Natural killer cell treated with Interleukin-12 subunit alpha and Interleukin-12 subunit beta and Interleukin-15 and Interleukin-18, amount 100 ng/mL, for 72 hours (primary cell): ENCODE measurements at regions not wholly inside any gene's neighbourhood (a gene's known extent, or its start where the extent isn't known, plus 50 kb on each side); places are given as distances from the start of the nearest gene placed in this dataset.

ENCODE experiments used
- ATAC-seq, 2 donors: fragments of 150-1000 bp; cut with Tn5 transposase in 1 of 2; sonication (Bioruptor Pico), chemical (Tn5 transposase) in 1 of 2; 2 replicates each; pipeline ENCODE4 v1.10.0; 2021
- DNase-seq: peaks from one replicate; pipeline ENCODE4 v3.0.0; 2022; ENCODE audit warnings: low spot score
- H3K27ac Mint-ChIP-seq, 2 donors: 1 replicate in 1 of 2; 2 replicates in 1 of 2; pipeline ENCODE4 v1.8.0; 2022; ENCODE audit warnings: mixed read lengths in 2 of 2, mild to moderate bottlenecking in 1 of 2, moderate library complexity in 1 of 2
- H3K27me3 Mint-ChIP-seq, 2 donors: 1 replicate in 1 of 2; 2 replicates in 1 of 2; pipeline ENCODE4 v1.8.0; 2022; ENCODE audit warnings: mixed read lengths in 2 of 2
- H3K36me3 Mint-ChIP-seq: one replicate; pipeline ENCODE4 v1.8.0; 2022; ENCODE audit warnings: mixed read lengths
- H3K4me1 Mint-ChIP-seq, 2 donors: 1 replicate in 1 of 2; 2 replicates in 1 of 2; pipeline ENCODE4 v1.8.0; 2022; ENCODE audit warnings: low read depth in 2 of 2, mixed read lengths in 2 of 2, mild to moderate bottlenecking in 1 of 2
- H3K4me3 Mint-ChIP-seq: one replicate; pipeline ENCODE4 v1.8.0; 2022; ENCODE audit warnings: mixed read lengths
- H3K9me3 Mint-ChIP-seq: 2 replicates; pipeline ENCODE4 v1.8.0; 2022; ENCODE audit warnings: mixed read lengths

DNA sequence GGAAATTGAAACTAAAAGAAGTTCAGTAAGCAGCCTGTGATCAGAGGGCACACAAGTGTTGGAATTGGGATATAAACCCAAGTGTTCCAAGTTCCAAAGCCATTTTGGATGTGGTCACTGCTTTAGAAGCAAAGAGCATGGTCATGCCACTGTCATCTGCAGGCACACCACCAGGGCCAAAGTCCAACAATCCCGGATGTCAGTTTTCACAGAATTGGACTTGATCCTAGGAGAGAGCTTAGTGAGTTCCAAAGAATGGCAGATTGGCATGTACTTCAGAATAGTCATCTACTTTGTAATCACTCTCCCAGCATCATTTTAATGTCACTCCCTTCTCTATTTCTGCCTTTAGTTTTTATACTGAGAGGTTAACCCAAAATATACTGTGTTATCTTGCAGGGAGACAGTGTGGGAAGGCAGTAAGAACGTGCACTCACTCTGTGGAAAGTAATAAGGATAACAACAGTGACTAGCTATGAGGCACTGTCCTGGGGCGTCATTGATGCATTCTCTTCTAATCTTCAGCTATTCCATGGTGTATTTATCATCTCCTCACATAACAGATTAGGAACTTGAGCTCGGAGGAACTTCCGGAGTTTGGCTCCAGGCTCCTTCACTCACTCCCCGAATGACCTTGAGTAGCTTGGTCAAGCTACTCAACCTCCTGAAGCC, 388.0 kb downstream of the ACTL7B start:
- H3K27me3 Mint-ChIP-seq = no peaks in the 10 kb centered on the region
- no peak for ATAC-seq
- DNase-seq = no peak

DNA sequence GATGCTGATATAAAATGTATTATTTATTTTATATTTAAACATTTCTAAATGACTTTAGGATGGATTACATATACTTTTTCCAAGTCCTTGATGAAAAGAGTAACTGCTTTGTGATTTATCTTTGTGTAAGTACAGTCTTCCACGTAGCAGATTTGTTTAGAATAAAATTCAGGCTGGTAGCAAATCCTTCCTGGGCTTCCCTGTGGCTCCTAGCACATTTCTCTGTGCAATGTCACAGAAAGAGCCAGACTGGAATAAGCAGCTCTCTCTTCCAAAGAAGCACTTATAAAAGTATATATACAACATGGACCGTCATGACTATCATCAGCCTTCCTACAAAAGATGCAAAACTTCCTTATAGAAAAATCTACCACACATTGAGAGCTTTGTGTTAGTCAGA, 388.6 kb downstream of the ACTL7B start:
- ATAC-seq = no peak
- Mint-ChIP-seq H3K9me3 (peaks cover 11% of the 10 kb centered on the region), H3K4me1 (no peaks in the 10 kb centered on the region), H3K36me3 (no peaks in the 10 kb centered on the region), H3K27me3 (no peaks in the 10 kb centered on the region), H3K4me3 (no peak overlapping the region), H3K27ac (no peak overlapping the region)
- DNase-seq = no peak

More for the DNA sequence above, 388.0 kb downstream of the ACTL7B start:
- no peak overlapping the region for H3K27ac Mint-ChIP-seq
- H3K36me3 Mint-ChIP-seq = no peaks in the 10 kb centered on the region
- H3K4me1 Mint-ChIP-seq = no peaks in the 10 kb centered on the region
- no peak overlapping the region for H3K4me3 Mint-ChIP-seq
- peaks cover 11% of the 10 kb centered on the region for H3K9me3 Mint-ChIP-seq

DNA sequence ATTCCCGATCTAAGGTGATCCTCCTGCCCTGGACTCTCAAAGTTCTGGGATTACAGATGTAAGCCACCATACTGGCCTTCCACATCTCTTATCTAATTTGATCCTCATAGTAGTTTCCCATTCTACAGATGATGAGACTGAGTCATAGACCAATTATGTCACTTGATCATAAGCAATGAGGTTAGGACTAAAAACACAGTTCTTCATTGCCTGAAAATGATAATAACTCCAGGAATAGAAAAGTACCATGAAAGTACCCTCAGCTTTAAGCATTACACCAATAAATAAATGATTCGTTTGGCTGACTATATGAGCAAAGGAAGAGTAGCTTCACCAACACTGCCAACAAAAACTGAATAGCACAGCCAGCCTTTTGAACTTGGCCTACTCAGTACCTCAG, 389.5 kb downstream of the ACTL7B start:
- no peak overlapping the region for H3K4me3 Mint-ChIP-seq
- peaks cover 11% of the 10 kb centered on the region for H3K9me3 Mint-ChIP-seq
- no peaks in the 10 kb centered on the region for H3K27me3 Mint-ChIP-seq

DNA sequence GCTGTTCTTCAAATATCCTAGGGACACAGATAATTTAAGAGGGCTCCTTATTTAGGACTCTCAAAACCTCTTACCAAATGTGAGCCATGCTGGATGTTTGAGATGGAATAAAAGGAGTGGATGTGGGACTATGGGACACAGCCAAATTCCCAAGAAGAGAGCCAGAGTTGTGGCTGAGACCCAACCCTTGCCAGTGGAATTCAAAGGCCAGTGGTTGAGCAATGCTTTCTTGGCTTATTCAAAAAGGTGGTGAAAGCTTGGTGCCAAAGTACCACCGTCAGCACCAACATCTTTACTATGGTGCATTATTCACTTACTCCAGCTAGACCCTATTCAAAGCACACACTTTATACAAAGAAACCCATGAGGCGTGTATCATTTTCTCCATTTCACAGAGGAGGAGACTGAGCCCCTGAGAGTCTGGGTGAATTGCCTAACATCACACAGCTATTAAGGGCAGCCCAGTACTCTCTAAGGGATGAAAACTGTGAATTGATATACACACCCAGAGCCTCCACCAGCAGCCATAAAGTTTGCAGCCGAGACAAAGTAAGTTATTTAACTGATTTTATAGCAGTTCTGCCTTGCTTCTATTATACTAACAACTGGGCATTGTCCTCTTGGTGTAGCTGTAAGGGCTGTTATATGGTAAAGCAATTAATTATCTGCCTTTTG, 391.7 kb downstream of the ACTL7B start:
- H3K9me3 Mint-ChIP-seq = peaks cover 4% of the 10 kb centered on the region
- DNase-seq (no peak), ATAC-seq (no peak)
- no peaks in the 10 kb centered on the region for H3K27me3 Mint-ChIP-seq
- no peak overlapping the region for H3K27ac Mint-ChIP-seq
- no peaks in the 10 kb centered on the region for H3K4me1 Mint-ChIP-seq
- H3K4me3 Mint-ChIP-seq = no peak overlapping the region
- no peaks in the 10 kb centered on the region for H3K36me3 Mint-ChIP-seq

More for the DNA sequence above, 389.5 kb downstream of the ACTL7B start:
- Mint-ChIP-seq H3K4me1 (no peaks in the 10 kb centered on the region), H3K27ac (no peak overlapping the region), H3K36me3 (no peaks in the 10 kb centered on the region)
- DNase-seq (no peak), ATAC-seq (no peak)

DNA sequence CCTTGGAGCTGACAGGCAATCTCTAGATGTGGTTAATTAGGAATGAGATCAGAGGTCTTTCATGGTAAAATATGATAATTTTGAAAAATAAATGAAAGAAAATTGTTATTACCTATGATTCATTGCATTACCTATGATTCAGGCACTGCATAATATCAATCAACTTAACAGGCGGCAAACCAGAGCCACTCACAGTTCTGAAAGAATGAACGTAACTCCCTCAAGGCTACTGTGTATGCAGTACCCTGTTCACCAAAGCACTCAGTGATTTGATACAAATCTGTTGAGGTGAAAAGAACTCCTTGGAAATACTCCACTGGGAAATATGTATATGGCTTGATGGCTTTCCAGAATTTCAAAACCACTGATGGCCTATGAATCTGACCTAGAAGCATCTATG, 398.9 kb downstream of the ACTL7B start:
- Mint-ChIP-seq H3K27ac (no peak overlapping the region), H3K4me3 (no peak overlapping the region), H3K9me3 (no peaks in the 10 kb centered on the region), H3K36me3 (no peaks in the 10 kb centered on the region), H3K27me3 (no peaks in the 10 kb centered on the region), H3K4me1 (no peaks in the 10 kb centered on the region)
- no peak for ATAC-seq
- DNase-seq = no peak

DNA sequence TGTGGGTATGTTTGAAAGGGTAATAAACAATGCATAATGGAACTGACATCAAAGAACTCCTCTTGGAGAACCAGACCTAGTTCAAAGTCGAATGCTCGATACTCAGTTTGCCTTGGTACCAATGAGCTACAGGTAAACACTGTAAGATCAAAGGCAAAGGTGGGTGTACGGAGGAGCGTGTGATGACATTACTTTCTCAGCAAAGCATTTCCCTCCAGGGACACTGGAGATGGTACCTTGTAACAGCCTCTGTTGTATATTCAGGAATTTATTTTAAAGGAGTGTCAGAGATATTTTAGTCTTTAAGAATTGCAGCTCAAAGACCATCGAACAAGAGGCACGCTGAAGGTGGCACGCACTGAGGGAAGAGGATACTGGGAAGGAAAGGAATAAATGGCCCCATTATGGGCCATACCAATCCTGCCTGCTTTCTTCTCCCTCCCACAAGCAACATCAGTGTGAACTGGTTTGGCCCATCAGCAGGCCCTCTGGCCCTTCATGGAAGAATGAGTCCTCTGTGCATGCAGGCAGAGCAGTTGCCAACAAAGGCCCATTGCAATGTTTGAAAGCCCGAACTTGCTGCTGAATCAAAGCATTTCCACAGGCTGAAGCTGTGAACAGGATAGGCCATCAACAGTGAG, 410.2 kb downstream of the ACTL7B start:
- no peaks in the 10 kb centered on the region for H3K27me3 Mint-ChIP-seq
- H3K36me3 Mint-ChIP-seq = no peaks in the 10 kb centered on the region
- no peaks in the 10 kb centered on the region for H3K4me1 Mint-ChIP-seq
- H3K27ac Mint-ChIP-seq = no peak overlapping the region
- DNase-seq (no peak), ATAC-seq (no peak)
- H3K4me3 Mint-ChIP-seq = no peak overlapping the region
- peaks cover 10% of the 10 kb centered on the region for H3K9me3 Mint-ChIP-seq

DNA sequence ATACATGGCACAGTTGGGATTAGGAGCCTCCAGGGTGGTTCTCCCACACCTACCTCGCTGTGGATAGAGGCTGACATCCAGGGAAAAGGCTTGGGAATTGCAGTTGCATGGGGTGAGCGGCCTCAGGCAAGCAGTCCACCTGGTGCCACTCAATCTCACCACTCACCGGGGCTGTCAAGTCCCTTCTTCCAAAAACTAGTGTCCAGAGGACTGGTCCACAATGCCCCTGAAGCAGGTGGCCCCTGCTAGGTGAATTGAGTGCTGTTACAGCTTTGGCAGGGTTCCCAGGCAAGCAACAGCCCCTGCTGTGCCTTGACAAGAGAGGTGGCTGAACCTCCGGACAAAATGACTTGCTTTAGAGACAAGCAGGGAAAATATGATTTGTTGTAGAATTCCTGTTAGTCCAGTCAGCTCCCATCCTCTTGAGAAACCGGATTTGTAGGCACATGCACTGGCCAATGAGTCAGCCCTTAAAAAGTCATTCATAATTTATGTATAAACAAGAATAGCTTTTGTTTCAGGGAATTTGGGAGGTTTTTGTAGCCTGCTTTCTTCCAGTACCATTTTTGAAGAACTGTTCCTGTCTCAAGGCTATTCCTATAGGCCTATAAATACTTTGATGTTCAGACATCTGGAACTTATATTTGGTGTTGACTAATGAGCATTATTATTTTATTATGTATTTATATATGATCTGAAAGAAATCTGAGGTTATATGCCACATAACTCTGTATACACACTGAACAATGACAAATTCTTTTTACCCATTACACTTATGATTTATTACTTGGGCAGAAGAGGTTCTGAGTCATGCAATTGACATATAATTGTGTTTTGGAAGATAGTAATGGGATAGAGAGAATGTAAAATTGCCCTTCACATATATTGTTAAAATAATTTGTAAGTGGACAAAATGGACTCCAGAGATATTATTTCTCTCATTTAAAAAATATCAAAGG, 411.1 kb downstream of the ACTL7B start:
- H3K9me3 Mint-ChIP-seq = peaks cover 10% of the 10 kb centered on the region
- no peaks in the 10 kb centered on the region for H3K36me3 Mint-ChIP-seq
- H3K27ac Mint-ChIP-seq = no peak overlapping the region
- H3K4me3 Mint-ChIP-seq = no peak overlapping the region
- H3K4me1 Mint-ChIP-seq = no peaks in the 10 kb centered on the region
- ATAC-seq = no peak
- no peaks in the 10 kb centered on the region for H3K27me3 Mint-ChIP-seq
- no peak for DNase-seq

DNA sequence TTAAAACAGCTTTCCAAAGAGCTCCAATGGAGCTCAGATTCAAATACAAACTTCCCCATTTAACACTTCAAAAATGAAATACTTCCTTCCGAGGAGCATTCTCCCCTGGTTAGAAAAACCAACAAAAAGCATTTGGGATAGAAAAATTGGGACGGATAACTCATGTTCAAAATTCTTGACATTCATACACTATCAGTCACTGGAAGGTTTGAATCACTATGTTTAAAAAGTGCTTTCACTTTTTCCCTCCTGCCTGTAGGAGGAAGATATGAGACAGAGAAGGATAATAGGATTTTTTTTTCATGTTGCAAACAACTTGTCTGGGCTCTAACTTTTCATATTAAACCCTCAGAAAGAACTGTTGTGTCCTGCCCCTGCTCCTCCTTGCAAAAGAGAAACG, 412.0 kb downstream of the ACTL7B start:
- no peak for DNase-seq
- H3K4me3 Mint-ChIP-seq = no peak overlapping the region
- H3K27me3 Mint-ChIP-seq = no peaks in the 10 kb centered on the region
- H3K27ac Mint-ChIP-seq = no peak overlapping the region
- H3K4me1 Mint-ChIP-seq = no peaks in the 10 kb centered on the region
- no peaks in the 10 kb centered on the region for H3K36me3 Mint-ChIP-seq
- ATAC-seq = no peak
- H3K9me3 Mint-ChIP-seq = peaks cover 4% of the 10 kb centered on the region

DNA sequence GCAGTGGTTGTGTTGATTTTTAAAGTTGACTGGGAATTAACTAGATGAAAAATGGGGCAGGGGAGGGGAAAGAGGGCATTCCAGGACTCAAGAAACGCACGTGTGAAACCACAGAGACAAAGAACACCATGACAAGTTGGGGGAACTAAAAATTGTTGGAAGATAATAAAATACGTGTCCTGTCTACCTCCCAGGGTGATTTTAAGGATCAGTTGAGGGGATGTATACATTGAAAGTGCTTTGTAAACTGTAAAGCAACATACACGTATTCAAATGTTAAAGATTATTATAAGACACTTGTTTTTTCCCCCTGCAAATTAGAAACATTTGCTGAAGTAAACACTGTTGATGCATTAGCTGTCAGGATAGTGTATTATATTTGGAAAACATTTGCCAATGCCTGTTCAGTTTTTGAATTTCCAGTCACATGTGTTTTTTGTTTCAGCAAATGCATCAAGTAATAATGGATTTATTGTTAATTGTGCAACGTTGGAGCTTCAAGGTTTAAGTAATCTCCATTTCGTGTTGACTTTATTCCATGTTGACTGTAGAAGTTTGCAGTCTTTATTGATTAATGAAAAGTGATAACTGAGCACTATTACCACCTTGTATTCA, 412.7 kb downstream of the ACTL7B start:
- no peak overlapping the region for H3K4me3 Mint-ChIP-seq
- no peaks in the 10 kb centered on the region for H3K27me3 Mint-ChIP-seq
- no peak overlapping the region for H3K27ac Mint-ChIP-seq
- ATAC-seq (no peak), DNase-seq (no peak)
- H3K36me3 Mint-ChIP-seq = no peaks in the 10 kb centered on the region
- H3K4me1 Mint-ChIP-seq = no peaks in the 10 kb centered on the region
- peaks cover 4% of the 10 kb centered on the region for H3K9me3 Mint-ChIP-seq

DNA sequence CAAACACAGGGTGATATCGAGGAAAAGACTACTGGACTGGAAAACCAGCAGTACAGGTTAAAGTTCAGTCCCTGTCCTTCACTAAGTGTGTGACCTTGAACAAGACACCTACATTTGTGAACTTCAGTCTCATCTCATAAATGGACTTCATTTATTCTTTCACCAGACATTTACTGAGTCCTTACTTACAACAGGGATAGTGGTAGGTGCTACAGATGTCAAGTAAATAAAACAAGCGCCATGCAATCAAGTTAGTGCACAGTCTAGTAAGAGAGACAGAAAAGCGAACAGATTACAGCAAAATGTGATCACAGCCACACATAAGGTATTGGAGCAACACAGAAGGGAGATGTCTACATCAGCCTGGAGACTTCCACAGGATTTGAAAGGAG, 413.2 kb downstream of the ACTL7B start:
- no peak for DNase-seq
- H3K4me1 Mint-ChIP-seq = no peaks in the 10 kb centered on the region
- H3K27me3 Mint-ChIP-seq = no peaks in the 10 kb centered on the region
- peaks cover 4% of the 10 kb centered on the region for H3K9me3 Mint-ChIP-seq
- H3K4me3 Mint-ChIP-seq = no peak overlapping the region
- no peak overlapping the region for H3K27ac Mint-ChIP-seq
- ATAC-seq = no peak
- H3K36me3 Mint-ChIP-seq = no peaks in the 10 kb centered on the region

DNA sequence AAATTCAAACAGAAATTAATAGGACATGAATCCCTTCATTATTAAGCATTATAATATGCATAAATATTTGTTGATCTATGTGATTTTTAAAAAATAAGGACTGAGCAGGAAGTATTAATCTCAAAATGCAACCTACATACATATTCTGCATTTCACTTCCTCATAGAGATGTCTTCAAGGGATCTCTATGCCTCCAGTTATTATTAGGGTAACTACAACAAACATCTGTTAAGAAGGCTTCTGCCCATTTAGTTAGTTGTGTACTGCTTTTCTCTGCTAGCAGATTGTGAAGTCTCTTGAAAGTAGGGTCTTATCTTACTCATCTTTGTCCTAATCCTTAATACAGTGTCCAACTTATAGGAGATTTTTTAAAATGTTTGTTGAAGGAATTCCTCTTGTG, 414.1 kb downstream of the ACTL7B start:
- H3K4me3 Mint-ChIP-seq = no peak overlapping the region
- ATAC-seq (no peak), DNase-seq (no peak)
- H3K27me3 Mint-ChIP-seq = no peaks in the 10 kb centered on the region
- H3K27ac Mint-ChIP-seq = no peak overlapping the region
- H3K4me1 Mint-ChIP-seq = no peaks in the 10 kb centered on the region
- H3K36me3 Mint-ChIP-seq = no peaks in the 10 kb centered on the region
- H3K9me3 Mint-ChIP-seq = peaks cover 4% of the 10 kb centered on the region

DNA sequence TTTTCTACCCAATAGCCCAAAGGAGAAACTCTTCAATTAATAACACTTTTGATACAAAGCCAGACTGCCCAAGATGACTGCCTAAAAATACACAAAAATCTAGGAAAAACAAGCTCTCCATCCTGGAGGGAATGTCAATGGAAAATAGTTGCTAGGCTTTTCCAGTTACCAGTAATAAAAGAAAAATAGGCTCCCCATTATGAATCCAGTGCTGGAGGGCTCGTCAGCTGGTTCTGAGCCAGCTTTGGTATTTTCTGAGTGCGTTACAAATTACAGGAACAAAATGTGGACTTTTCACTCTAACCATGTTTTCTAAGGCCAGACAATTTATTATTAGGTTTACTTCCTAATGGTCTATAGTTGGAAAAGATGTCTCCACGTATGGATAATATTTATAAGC, 414.5 kb downstream of the ACTL7B start:
- no peaks in the 10 kb centered on the region for H3K36me3 Mint-ChIP-seq
- no peaks in the 10 kb centered on the region for H3K27me3 Mint-ChIP-seq
- H3K27ac Mint-ChIP-seq = no peak overlapping the region
- no peaks in the 10 kb centered on the region for H3K4me1 Mint-ChIP-seq
- peaks cover 4% of the 10 kb centered on the region for H3K9me3 Mint-ChIP-seq
- ATAC-seq = no peak
- no peak overlapping the region for H3K4me3 Mint-ChIP-seq
- no peak for DNase-seq

DNA sequence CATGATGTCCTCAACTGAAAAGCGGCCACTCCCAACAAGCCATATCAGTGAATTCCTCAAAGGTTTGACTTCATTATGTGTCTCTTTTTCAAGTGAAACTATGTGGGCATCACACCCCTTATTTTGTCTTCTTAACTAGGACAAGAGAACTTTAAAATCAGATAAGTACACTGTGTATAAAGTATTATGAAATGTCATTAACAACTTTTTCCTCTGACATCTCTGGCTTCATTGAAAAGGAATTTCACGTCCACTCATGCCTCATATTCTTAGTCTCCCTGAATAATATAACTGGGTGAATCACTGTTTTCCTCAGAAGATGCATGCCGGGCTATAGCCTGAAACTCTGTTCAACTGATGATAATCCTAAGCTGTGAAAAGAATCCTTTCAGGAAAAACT, 415.8 kb downstream of the ACTL7B start:
- ATAC-seq (no peak), DNase-seq (no peak)
- Mint-ChIP-seq H3K27ac (no peak overlapping the region), H3K4me1 (no peaks in the 10 kb centered on the region), H3K27me3 (no peaks in the 10 kb centered on the region), H3K36me3 (no peaks in the 10 kb centered on the region), H3K4me3 (no peak overlapping the region), H3K9me3 (peaks cover 4% of the 10 kb centered on the region)
